GM12874 (cell line): ENCODE measurements at regions not wholly inside any gene's neighbourhood (a gene's known extent, or its start where the extent isn't known, plus 50 kb on each side); places are given as distances from the start of the nearest gene placed in this dataset.

Experiments used
- CTCF ChIP-seq: IDR thresholded peaks from 2 replicates; pipeline ENCODE4 v1.5.1; 2011; ENCODE audit warnings: low read depth, mild to moderate bottlenecking, control low read depth, low read length, moderate library complexity; ENCODE audit not compliant: insufficient read depth

DNA sequence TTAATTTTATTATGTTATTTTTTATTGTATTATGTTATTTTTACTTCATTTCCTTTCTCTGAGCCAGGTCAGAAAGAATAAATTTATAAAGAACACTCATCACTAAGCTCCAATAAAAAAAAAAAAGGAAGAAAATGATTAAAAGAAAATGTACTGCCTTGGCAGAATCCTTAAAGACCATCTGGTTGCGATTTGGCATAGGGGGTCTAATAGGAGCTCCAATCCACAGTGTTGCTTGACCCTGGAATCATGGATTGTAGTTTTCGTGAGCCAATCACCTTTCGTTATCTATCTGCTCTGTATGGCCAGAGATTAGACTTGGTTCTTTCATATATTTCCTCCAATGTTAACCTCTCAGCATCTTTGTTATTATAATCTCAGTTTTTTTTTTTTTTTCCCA is 421.8 kb upstream of the MCTP2 start:
- TF ChIP-seq CTCF: no peak

DNA sequence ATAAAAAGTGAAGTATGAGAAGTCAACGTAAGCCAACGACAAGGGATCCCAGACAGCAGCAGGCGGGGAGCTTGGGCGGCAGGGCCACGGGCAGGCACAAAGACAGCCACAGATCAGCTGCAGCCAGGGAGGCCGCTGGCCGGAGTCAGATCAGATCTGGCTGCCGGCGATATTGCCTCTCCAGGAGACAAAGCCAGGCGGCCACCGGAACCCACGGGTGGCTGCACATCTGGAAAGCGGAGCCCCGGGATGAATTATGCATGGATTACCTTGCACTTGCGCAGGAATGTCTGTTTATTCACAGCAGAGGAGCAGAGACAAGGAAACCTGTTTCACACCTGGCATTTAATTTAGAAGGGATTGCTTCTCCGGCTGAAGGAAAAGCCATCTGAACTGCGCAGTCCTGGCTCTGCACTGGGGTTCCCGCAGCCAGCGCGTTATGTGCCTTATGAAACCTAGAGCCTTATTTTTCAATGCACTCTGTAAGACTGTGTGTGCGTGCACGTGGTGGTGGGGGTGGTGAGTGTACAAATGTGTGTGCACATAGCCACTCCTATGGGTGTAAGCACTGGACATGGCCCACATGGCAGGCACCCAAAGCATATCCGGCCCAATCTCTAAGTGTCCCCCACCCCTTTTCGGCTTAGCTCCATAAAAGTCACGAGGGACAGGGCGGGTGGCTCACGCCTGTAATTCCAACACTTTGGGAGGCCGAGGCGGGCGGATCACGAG is 427.8 kb upstream of the MCTP2 start:
- TF ChIP-seq CTCF: no peak

- no peak for TF ChIP-seq CTCF
These were observed 430.2 kb upstream of the MCTP2 start for GRCh38 chr15:93801206-93801605.

DNA sequence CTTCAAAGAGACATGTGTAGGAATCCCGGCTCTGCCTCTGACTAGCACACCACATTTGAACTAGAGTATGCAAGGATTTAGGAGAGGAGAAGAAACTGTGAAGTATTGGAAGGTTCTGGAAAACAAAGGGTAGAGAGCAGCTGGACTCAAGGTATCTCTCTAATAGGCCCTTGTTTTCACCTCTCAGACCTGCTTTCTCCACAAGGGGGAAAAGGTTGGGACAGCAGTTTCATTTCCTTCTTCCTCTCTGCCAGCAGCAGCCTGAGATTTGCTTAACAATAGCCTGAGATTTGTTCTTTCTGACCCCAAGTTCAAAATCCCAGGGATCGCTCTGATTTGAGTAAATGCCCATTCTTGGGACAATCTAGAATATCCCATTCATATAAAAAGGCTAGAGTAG is 430.6 kb upstream of the MCTP2 start:
- no peak for TF ChIP-seq CTCF

- TF ChIP-seq CTCF: no peak
These were observed 441.9 kb upstream of the MCTP2 start for GRCh38 chr15:93789441-93789840.

GRCh38 chr15:93780073-93780472 is 451.3 kb upstream of the MCTP2 start:
- TF ChIP-seq CTCF: no peak

DNA sequence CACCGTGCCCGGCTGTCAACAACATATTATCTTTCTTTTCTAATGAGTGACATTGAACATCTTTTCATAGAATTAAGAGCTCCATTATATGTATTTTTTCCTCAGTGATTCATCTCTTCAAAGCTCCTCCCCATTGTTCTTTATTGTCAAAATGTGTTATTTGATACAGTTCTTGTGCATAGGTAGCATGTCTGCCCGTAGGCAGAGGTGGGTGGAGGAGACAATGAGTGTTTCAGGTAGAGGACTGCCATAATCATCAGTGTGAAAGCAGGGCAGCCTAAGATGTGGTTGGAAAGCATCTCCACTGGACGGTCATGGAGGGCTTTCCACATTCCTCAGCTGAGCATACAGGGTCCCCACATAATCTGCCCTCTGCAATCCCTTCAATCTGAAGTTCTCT is 452.0 kb upstream of the MCTP2 start:
- no peak for TF ChIP-seq CTCF
